GM06990 (cell line): ENCODE measurements at regions not wholly inside any gene's neighbourhood (a gene's known extent, or its start where the extent isn't known, plus 50 kb on each side); places are given as distances from the start of the nearest gene placed in this dataset.

Source experiments
- DNase-seq: peaks from one replicate; pipeline ENCODE4 v3.0.0-alpha.2; 2011; ENCODE audit not compliant: insufficient read length; ENCODE audit errors: extremely low read depth
- H3K27me3 ChIP-seq: replicated peaks from 2 replicates; pipeline ENCODE4 v1.6.0; 2011; ENCODE audit warnings: low read length; ENCODE audit not compliant: control insufficient read depth, insufficient read depth
- H3K36me3 ChIP-seq: 2 replicates; pipeline ENCODE4 v1.5.1; 2011; ENCODE audit warnings: low read length; ENCODE audit not compliant: control insufficient read depth, insufficient read depth
- H3K4me3 ChIP-seq: replicated peaks from 2 replicates; pipeline ENCODE4 v1.5.1; 2011; ENCODE audit warnings: low read depth, mild to moderate bottlenecking, control low read depth, low read length
- CTCF ChIP-seq: IDR thresholded peaks from 2 replicates; pipeline ENCODE4 v1.5.1; 2011; ENCODE audit warnings: low read length, control low read depth, mild to moderate bottlenecking, inconsistent platforms; ENCODE audit not compliant: insufficient read depth, poor library complexity, severe bottlenecking

DNA sequence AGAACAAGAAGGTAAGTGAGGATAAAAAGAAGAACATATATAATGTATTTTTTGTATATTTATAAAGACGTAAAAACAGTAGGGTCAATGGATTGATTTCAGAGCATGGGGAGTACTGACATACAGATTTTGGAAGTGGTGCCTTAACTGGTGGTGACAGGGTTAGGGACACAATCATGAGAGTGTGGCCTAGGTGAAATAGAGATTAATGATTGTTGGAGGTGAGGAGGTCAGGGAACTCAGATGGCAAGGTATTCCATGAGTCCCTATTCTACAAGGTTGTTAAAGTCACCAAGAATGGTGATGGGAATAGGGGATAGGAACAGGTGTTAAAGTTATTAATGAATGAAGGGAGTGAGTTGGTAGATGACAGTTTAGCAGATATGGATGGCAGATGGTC is 210.8 kb downstream of the SEMA6A start:
- H3K4me3 ChIP-seq = no peak overlapping the region
- no peaks in the 10 kb centered on the region for H3K27me3 ChIP-seq
- no peak for DNase-seq
- H3K36me3 ChIP-seq = no peaks in the 10 kb centered on the region
- no peak for TF ChIP-seq CTCF

DNA sequence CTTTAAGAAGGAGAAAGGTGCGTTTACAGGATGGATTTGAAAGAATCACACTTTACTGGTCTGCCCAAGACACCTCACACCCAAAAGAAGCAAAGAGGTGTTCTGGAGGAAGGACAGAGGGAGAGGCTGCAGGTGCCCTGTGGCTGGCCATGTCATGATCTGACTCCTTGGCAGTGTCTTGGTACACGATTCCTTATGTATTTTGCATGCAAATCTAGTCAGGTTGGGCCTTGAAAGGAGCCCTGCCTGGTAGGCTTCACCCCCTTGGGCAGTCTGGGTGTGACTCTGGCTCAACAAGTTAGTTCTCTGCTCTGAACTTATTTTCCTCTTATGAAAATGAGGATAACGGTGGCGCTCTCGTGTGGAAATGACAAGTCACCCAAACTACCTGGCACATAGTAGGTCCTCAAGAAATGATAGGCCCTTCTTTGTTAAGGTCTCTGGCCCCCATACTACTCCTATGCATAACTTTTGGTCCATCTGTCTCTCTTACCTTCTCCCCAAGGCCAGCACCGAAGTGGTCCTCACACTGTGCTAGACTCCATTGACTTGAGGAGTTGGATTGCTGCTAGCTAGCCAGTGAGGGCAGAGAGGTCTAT is 212.5 kb downstream of the SEMA6A start:
- no peak for DNase-seq
- no peaks in the 10 kb centered on the region for H3K27me3 ChIP-seq
- H3K36me3 ChIP-seq = no peaks in the 10 kb centered on the region
- H3K4me3 ChIP-seq = no peak overlapping the region
- TF ChIP-seq CTCF = no peak

DNA sequence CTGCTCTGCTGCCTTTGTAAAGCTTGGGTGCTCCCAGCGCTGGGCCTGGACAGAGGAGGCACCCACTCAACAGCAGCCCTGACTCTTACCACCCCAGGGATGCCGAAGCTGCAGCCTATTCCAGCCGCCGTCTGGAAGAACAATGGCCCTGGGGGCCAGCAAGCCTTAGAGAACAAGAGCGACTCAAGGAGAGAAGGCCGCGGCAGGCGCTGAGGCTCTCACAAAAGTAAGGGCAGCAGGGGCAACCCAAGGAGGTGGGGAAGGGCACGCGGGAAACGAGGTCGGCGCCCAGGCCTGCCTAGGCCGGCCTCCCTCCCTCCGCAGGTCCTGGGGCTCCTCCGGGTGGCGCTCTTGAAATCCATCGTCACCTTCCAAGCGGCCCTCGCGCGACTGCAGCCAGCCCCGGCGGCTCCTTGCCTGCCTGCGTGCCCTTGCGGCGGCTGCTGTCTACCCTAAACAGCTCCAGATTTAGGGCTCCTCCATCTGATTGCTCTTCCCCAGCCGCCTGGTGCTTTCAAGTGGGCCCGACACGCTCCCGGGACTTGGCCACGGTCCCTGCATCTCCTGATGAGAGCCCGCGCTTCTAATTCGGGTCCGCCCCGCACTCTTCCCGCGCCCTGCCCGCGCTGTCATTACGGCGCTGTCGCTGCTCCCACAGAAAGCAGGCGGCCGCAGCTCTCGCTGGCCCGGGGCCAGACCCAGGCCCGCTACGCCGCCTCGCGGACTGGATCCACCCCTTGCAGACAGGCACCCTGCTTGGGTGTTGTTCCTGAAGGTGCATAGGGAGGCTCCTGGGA is 213.3 kb downstream of the SEMA6A start:
- no peak overlapping the region for H3K4me3 ChIP-seq

GRCh38 chr5:116360008-116360853 is 214.4 kb downstream of the SEMA6A start:
- no peaks in the 10 kb centered on the region for H3K36me3 ChIP-seq
- no peak for TF ChIP-seq CTCF
- no peaks in the 10 kb centered on the region for H3K27me3 ChIP-seq
- no peak overlapping the region for H3K4me3 ChIP-seq
- no peak for DNase-seq

More for the DNA sequence above, 213.3 kb downstream of the SEMA6A start:
- TF ChIP-seq CTCF = no peak
- no peak for DNase-seq
- Histone ChIP-seq H3K27me3 (no peaks in the 10 kb centered on the region), H3K36me3 (no peaks in the 10 kb centered on the region)

- no peak overlapping the region for H3K4me3 ChIP-seq
- no peak for TF ChIP-seq CTCF
- no peaks in the 10 kb centered on the region for H3K36me3 ChIP-seq
- DNase-seq = no peak
- H3K27me3 ChIP-seq = no peaks in the 10 kb centered on the region
Measured at GRCh38 chr5:116359592-116359991, 215.0 kb downstream of the SEMA6A start.
